ENCODE measurements at regions not wholly inside any gene's neighbourhood (a gene's known extent, or its start where the extent isn't known, plus 50 kb on each side); places are given as distances from the start of the nearest gene placed in this dataset.

DNA sequence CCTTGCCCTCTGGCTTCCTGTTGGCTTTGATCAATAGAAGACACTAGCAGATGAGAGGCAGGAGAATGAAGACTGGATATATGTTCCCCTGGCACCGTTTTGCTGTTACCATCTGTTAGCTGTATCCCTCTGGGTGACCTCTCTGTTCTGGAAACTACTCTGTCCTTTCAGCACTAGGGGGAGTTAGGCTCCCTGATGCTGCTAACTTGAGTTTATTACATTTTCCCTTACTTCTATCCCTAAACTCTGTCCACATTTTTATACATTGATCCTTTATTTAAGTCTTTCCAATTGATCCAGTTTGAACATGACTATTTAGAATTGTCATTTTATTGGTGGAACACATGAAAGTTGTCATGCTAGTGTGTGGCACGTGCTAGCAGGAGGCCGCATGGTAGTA lies 1014.3 kb upstream of the CDH2 start:
- FAIRE-seq (no peak), ATAC-seq (no peak), DNase-seq (ENCODE audit: low read depth in 1 of 2, low spot score in 1 of 2) (peak; percentile 1 to 2)
- Histone ChIP-seq H3K4me1 (no peaks in the 10 kb centered on the region), H3K9me3 (no peaks in the 10 kb centered on the region), H3K4me2 (no peak overlapping the region), H3K4me3 (no peak overlapping the region), H3K27ac (no peak overlapping the region)
- 67% methylated on average over 3 of the region's 3 CpGs for WGBS (ENCODE audit: missing lambda C conversion rate)
- ChIA-PET POLR2A (interaction anchor here (1.1 kb wide), 1 partner anchor 51 kb away, joined by 3 read pairs; no protein-coding TSS in a partner anchor), CTCF (interaction anchor here (1.0 kb wide), 1 partner anchor 12 kb away, joined by 3 read pairs; no protein-coding TSS in a partner anchor)
- TF ChIP-seq, protein P1, sequence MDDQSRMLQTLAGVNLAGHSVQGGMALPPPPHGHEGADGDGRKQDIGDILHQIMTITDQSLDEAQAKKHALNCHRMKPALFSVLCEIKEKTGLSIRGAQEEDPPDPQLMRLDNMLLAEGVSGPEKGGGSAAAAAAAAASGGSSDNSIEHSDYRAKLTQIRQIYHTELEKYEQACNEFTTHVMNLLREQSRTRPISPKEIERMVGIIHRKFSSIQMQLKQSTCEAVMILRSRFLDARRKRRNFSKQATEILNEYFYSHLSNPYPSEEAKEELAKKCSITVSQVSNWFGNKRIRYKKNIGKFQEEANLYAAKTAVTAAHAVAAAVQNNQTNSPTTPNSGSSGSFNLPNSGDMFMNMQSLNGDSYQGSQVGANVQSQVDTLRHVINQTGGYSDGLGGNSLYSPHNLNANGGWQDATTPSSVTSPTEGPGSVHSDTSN (IDR thresholded peaks at IDR 0.05) = no peak
- TF ChIP-seq, protein P2, sequence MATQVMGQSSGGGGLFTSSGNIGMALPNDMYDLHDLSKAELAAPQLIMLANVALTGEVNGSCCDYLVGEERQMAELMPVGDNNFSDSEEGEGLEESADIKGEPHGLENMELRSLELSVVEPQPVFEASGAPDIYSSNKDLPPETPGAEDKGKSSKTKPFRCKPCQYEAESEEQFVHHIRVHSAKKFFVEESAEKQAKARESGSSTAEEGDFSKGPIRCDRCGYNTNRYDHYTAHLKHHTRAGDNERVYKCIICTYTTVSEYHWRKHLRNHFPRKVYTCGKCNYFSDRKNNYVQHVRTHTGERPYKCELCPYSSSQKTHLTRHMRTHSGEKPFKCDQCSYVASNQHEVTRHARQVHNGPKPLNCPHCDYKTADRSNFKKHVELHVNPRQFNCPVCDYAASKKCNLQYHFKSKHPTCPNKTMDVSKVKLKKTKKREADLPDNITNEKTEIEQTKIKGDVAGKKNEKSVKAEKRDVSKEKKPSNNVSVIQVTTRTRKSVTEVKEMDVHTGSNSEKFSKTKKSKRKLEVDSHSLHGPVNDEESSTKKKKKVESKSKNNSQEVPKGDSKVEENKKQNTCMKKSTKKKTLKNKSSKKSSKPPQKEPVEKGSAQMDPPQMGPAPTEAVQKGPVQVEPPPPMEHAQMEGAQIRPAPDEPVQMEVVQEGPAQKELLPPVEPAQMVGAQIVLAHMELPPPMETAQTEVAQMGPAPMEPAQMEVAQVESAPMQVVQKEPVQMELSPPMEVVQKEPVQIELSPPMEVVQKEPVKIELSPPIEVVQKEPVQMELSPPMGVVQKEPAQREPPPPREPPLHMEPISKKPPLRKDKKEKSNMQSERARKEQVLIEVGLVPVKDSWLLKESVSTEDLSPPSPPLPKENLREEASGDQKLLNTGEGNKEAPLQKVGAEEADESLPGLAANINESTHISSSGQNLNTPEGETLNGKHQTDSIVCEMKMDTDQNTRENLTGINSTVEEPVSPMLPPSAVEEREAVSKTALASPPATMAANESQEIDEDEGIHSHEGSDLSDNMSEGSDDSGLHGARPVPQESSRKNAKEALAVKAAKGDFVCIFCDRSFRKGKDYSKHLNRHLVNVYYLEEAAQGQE (IDR thresholded peaks at IDR 0.05) = no peak
- TF ChIP-seq HMGXB4 (CRISPR knock-in tag; IDR thresholded peaks at IDR 0.05; ENCODE audit: borderline replicate concordance) (no peak), GATA3 (IDR thresholded peaks at IDR 0.05; ENCODE audit: borderline replicate concordance) (no peak), POLR2AphosphoS2 (conservative IDR thresholded peaks at IDR 0.05; ENCODE audit: low read length) (no peak), POLR2A (IDR thresholded peaks at IDR 0.05; ENCODE audit: low read length) (no peak), ZNF302 (CRISPR knock-in tag; IDR thresholded peaks at IDR 0.05) (no peak), KDM5A (IDR thresholded peaks at IDR 0.05) (no peak), MAX (IDR thresholded peaks at IDR 0.05) (no peak), BHLHE40 (IDR thresholded peaks at IDR 0.05; ENCODE audit: low read depth, low read length) (no peak), NPAS2 (CRISPR knock-in tag; IDR thresholded peaks at IDR 0.05; ENCODE audit: borderline replicate concordance) (no peak)

- ATAC-seq = no peak
- no peak overlapping the region for H3K27ac ChIP-seq
- ChIA-PET POLR2A (no interaction called here), CTCF (interaction anchor here (1.3 kb wide), 1 partner anchor 11 kb away, joined by 3 read pairs; no protein-coding TSS in a partner anchor)
- no peak overlapping the region for H3K4me3 ChIP-seq
- no peak overlapping the region for H3K4me2 ChIP-seq
- H3K9me3 ChIP-seq = no peaks in the 10 kb centered on the region
- no peak for DNase-seq (ENCODE audit: low read depth in 1 of 2, low spot score in 1 of 2)
- FAIRE-seq = no peak
- H3K4me1 ChIP-seq = no peaks in the 10 kb centered on the region
- TF ChIP-seq HES2 (IDR thresholded peaks at IDR 0.05) (no peak), HOXA7 (CRISPR knock-in tag; IDR thresholded peaks at IDR 0.05) (no peak), ZFP36 (IDR thresholded peaks at IDR 0.05; ENCODE audit: borderline replicate concordance, partially characterized antibody) (no peak), RCOR1 (IDR thresholded peaks at IDR 0.05; ENCODE audit: low read depth, low read length) (no peak), KDM5A (IDR thresholded peaks at IDR 0.05) (no peak), FOXS1 (CRISPR knock-in tag; IDR thresholded peaks at IDR 0.05) (no peak), CHD4 (IDR thresholded peaks at IDR 0.05; ENCODE audit: borderline replicate concordance) (no peak), PHF8 (IDR thresholded peaks at IDR 0.05; ENCODE audit: borderline replicate concordance, low read depth) (no peak), HDAC2 (IDR thresholded peaks at IDR 0.05) (no peak), KDM1A (IDR thresholded peaks at IDR 0.05; ENCODE audit: low read depth) (no peak), RFX5 (IDR thresholded peaks at IDR 0.05) (no peak), TFCP2L1 (CRISPR knock-in tag; IDR thresholded peaks at IDR 0.05) (no peak), HOXB13 (CRISPR knock-in tag; IDR thresholded peaks at IDR 0.05; ENCODE audit: low read depth) (no peak), MAX (IDR thresholded peaks at IDR 0.05) (no peak), EHF (CRISPR knock-in tag; IDR thresholded peaks at IDR 0.05) (no peak), ESRRA (IDR thresholded peaks at IDR 0.05; ENCODE audit: borderline replicate concordance, low read length) (no peak), HMGXB4 (CRISPR knock-in tag; IDR thresholded peaks at IDR 0.05; ENCODE audit: borderline replicate concordance) (no peak), NPAS2 (CRISPR knock-in tag; IDR thresholded peaks at IDR 0.05; ENCODE audit: borderline replicate concordance) (no peak)
- TF ChIP-seq, protein P3, sequence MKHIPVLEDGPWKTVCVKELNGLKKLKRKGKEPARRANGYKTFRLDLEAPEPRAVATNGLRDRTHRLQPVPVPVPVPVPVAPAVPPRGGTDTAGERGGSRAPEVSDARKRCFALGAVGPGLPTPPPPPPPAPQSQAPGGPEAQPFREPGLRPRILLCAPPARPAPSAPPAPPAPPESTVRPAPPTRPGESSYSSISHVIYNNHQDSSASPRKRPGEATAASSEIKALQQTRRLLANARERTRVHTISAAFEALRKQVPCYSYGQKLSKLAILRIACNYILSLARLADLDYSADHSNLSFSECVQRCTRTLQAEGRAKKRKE (CRISPR knock-in tag; IDR thresholded peaks at IDR 0.05; ENCODE audit: low read depth) = no peak
These were observed 1011.8 kb upstream of the CDH2 start for GRCh38 chr18:29188760-29189159.
